GM21381 (cell line): ENCODE measurements at regions not wholly inside any gene's neighbourhood (a gene's known extent, or its start where the extent isn't known, plus 50 kb on each side); places are given as distances from the start of the nearest gene placed in this dataset.
A peak's percentile ranks its signal among the peaks of the same experiment; 100 is the strongest.
"Not testable (repeated sequence)": the region's sequence is repeated elsewhere in the genome, so short reads cannot be mapped to it uniquely, and the experiment has no call there.

Experiments used
- ATAC-seq: cut with Tn5 transposase; IDR thresholded peaks from one replicate; pipeline ENCODE4 v1.9.1; 2021; ENCODE audit warnings: mild to moderate bottlenecking, moderate library complexity; ENCODE audit not compliant: unreplicated experiment

- ATAC-seq: no peak
These were observed 317.2 kb upstream of the ACO1 start for GRCh38 chr9:32067261-32067660.

- ATAC-seq: no peak
These were observed 315.2 kb upstream of the ACO1 start for GRCh38 chr9:32069169-32069813.

- no peak for ATAC-seq
These were observed 314.5 kb upstream of the ACO1 start for GRCh38 chr9:32069969-32070368.

- ATAC-seq: no peak
These were observed 311.9 kb upstream of the ACO1 start for GRCh38 chr9:32072570-32072969.

GRCh38 chr9:32092031-32092430, 292.4 kb upstream of the ACO1 start:
- no peak for ATAC-seq

- ATAC-seq: no peak
These were observed 267.2 kb upstream of the ACO1 start for GRCh38 chr9:32117291-32117690.

- ATAC-seq: no peak
These were observed 255.9 kb upstream of the ACO1 start for GRCh38 chr9:32128546-32128945.

- ATAC-seq: not testable (repeated sequence)
These were observed 253.7 kb upstream of the ACO1 start for GRCh38 chr9:32130709-32131108.

GRCh38 chr9:32136700-32137339, 247.6 kb upstream of the ACO1 start:
- ATAC-seq: no peak

GRCh38 chr9:32142074-32142473, 242.4 kb upstream of the ACO1 start:
- no peak for ATAC-seq

- not testable (repeated sequence) for ATAC-seq
These were observed 235.9 kb upstream of the ACO1 start for GRCh38 chr9:32148553-32148952.

GRCh38 chr9:32161209-32161608, 223.2 kb upstream of the ACO1 start:
- no peak for ATAC-seq

GRCh38 chr9:32161720-32162119, 222.7 kb upstream of the ACO1 start:
- ATAC-seq: peak; percentile 84

- not testable (repeated sequence) for ATAC-seq
These were observed 218.1 kb upstream of the ACO1 start for GRCh38 chr9:32166316-32166715.

- no peak for ATAC-seq
These were observed 213.1 kb upstream of the ACO1 start for GRCh38 chr9:32171339-32171738.

- no peak for ATAC-seq
These were observed 212.2 kb upstream of the ACO1 start for GRCh38 chr9:32172256-32172655.

- ATAC-seq: no peak
These were observed 207.0 kb upstream of the ACO1 start for GRCh38 chr9:32177396-32177795.

- no peak for ATAC-seq
These were observed 203.8 kb upstream of the ACO1 start for GRCh38 chr9:32180597-32180996.

GRCh38 chr9:32200241-32200640, 184.2 kb upstream of the ACO1 start:
- ATAC-seq: no peak

- no peak for ATAC-seq
These were observed 183.5 kb upstream of the ACO1 start for GRCh38 chr9:32200896-32201295.

- ATAC-seq: not testable (repeated sequence)
These were observed 175.3 kb upstream of the ACO1 start for GRCh38 chr9:32209164-32209563.

- ATAC-seq: peak; percentile 99
These were observed 166.2 kb upstream of the ACO1 start for GRCh38 chr9:32218100-32218767.
